ENCODE measurements at regions not wholly inside any gene's neighbourhood (a gene's known extent, or its start where the extent isn't known, plus 50 kb on each side); places are given as distances from the start of the nearest gene placed in this dataset.
"Not testable (repeated sequence)": the region's sequence is repeated elsewhere in the genome, so short reads cannot be mapped to it uniquely, and the experiment has no call there.

DNA sequence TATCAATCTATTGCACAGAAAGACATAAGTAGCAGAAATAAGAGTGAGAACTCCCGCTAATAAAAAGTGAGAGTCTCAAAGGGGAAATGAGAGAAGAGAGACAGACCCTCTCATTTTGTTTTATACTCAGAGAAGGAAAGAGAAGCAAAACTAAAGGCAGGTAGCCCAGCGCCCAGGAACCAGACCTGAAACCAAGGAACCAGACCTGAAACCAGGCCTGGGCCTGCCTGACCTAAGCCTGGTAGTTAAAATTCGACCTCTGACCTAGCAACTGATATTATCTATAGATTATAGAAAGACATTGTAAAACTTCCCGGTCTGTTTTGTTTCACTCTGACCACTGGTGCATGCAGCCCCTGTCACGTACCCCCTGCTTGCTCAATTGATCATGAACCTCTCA, 134.5 kb upstream of the SEMA6A start:
- Histone ChIP-seq H3K36me3 (no peaks in the 10 kb centered on the region), H3K4me3 (no peak overlapping the region), H3K27ac (no peak overlapping the region), H3K4me1 (no peaks in the 10 kb centered on the region), H3K27me3 (no peaks in the 10 kb centered on the region), H3K9me3 (no peaks in the 10 kb centered on the region)
- WGBS: 84% methylated on average over 5 of the region's 5 CpGs
- DNase-seq (ENCODE audit: low spot score in 2 of 2): no peak
- TF ChIP-seq POLR2A (IDR thresholded peaks at IDR 0.05) (no peak), POLR2AphosphoS5 (IDR thresholded peaks at IDR 0.05) (no peak)

DNA sequence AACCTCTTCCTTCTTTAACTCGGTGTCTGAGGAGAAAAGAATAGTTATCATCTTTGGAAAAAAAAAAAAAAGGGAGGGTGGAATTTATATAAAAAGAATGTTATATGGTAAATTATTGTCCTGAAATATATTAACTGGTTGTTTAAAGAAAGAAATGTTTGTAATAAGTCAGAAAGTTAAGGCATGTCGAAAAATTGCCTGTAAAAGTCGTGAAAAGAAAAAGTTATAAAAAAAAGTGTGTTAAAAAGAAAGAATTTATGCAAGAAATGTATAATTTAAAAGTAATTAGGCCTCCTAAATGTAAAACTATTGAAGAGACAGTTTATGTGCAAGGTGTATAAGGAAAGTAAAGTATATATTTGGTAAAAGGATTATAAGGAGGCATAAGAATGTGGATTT, 130.5 kb upstream of the SEMA6A start:
- not testable (repeated sequence) for H3K27ac ChIP-seq; H3K36me3 ChIP-seq; H3K4me3 ChIP-seq; H3K9me3 ChIP-seq; H3K27me3 ChIP-seq; H3K4me1 ChIP-seq; DNase-seq (ENCODE audit: low spot score in 2 of 2)
- 95% methylated on average over 3 of the region's 3 CpGs for WGBS

DNA sequence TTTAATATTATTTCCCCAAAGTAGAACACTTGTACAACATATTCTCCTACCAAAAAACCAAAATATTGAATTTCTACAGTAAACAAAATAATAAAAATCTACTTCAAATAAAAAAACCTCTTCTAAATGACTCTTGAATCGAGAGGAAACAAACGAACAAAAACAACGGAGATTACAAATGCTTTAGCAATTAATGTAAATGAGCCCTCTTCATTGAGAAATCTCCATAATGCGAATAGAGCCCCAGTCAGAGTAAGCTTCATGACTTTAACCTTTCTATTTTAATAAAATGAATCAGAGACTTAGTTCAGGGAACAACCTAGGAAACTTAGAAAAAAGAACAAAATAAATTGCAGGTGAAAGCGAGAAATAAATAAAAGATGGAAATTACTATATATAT, 129.3 kb upstream of the SEMA6A start:
- H3K27ac ChIP-seq: no peak overlapping the region
- no peaks in the 10 kb centered on the region for H3K9me3 ChIP-seq
- no peaks in the 10 kb centered on the region for H3K27me3 ChIP-seq
- WGBS: 95% methylated on average over 5 of the region's 5 CpGs
- DNase-seq (ENCODE audit: low spot score in 2 of 2): no peak
- no peaks in the 10 kb centered on the region for H3K4me1 ChIP-seq
- no peak overlapping the region for H3K4me3 ChIP-seq
- no peaks in the 10 kb centered on the region for H3K36me3 ChIP-seq
- TF ChIP-seq EP300 (IDR thresholded peaks at IDR 0.05) (no peak), CTCF (IDR thresholded peaks at IDR 0.05) (no peak), POLR2AphosphoS5 (IDR thresholded peaks at IDR 0.05) (no peak), POLR2A (IDR thresholded peaks at IDR 0.05) (no peak)

DNA sequence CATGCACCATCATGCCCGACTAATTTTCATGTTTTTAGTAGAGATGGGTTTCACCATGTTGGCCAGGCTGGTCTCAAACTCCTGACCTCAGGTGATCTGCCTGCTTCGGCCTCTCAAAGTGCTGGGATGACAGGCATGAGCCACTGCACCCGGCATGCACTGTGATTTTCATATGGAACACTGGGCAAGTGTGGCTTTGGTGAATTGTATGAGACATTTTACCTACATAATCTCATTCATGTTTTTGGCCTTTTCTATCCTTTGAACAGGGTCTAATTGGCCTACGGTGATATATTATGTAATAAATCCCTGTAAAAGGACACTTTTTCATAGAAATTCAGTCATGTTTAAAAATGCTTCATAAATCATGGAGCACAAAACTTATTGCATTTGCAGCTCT, 128.7 kb upstream of the SEMA6A start:
- no peaks in the 10 kb centered on the region for H3K27me3 ChIP-seq
- DNase-seq (ENCODE audit: low spot score in 2 of 2): no peak
- TF ChIP-seq POLR2AphosphoS5 (IDR thresholded peaks at IDR 0.05) (no peak), POLR2A (IDR thresholded peaks at IDR 0.05) (no peak), EP300 (IDR thresholded peaks at IDR 0.05) (no peak), CTCF (IDR thresholded peaks at IDR 0.05) (no peak)
- H3K9me3 ChIP-seq: no peaks in the 10 kb centered on the region
- 86% methylated on average over 4 of the region's 4 CpGs for WGBS
- no peak overlapping the region for H3K4me3 ChIP-seq
- H3K27ac ChIP-seq: no peak overlapping the region
- no peaks in the 10 kb centered on the region for H3K4me1 ChIP-seq
- H3K36me3 ChIP-seq: no peaks in the 10 kb centered on the region

DNA sequence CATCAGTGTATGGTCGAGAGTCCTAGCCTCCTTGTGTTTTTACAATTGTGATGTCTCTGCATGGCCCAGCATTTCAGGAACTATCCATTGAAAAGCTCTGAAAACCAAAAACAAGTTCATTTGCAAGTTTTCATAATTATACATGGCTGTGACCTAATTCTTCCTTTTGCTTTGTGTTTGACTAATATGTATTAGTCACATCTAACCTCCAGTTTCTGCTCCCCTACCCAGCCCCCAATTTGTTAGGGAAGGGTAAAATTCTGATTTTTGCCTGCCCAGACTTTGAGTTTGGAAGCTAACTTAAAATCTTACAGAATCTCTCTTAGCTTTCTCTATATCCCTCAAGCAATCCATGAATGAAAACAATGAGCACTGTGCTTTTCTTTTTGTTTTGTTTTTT, 128.2 kb upstream of the SEMA6A start:
- Histone ChIP-seq H3K4me1 (no peaks in the 10 kb centered on the region), H3K27ac (no peak overlapping the region), H3K27me3 (no peaks in the 10 kb centered on the region), H3K36me3 (no peaks in the 10 kb centered on the region), H3K9me3 (no peaks in the 10 kb centered on the region), H3K4me3 (no peak overlapping the region)
- no peak for DNase-seq (ENCODE audit: low spot score in 2 of 2)
- TF ChIP-seq POLR2AphosphoS5 (IDR thresholded peaks at IDR 0.05) (no peak), POLR2A (IDR thresholded peaks at IDR 0.05) (no peak), EP300 (IDR thresholded peaks at IDR 0.05) (no peak), CTCF (IDR thresholded peaks at IDR 0.05) (no peak)
- 81% methylated on average over 1 of the region's 1 CpG for WGBS

GRCh38 chr5:116699332-116699731, 124.7 kb upstream of the SEMA6A start:
- TF ChIP-seq POLR2AphosphoS5 (IDR thresholded peaks at IDR 0.05): no peak
- TF ChIP-seq POLR2A (IDR thresholded peaks at IDR 0.05): no peak
- TF ChIP-seq CTCF (IDR thresholded peaks at IDR 0.05): no peak
- TF ChIP-seq EP300 (IDR thresholded peaks at IDR 0.05): no peak
- no peaks in the 10 kb centered on the region for H3K36me3 ChIP-seq
- H3K4me1 ChIP-seq: no peaks in the 10 kb centered on the region
- 76% methylated on average over 1 of the region's 1 CpG for WGBS
- H3K4me3 ChIP-seq: no peak overlapping the region
- H3K27ac ChIP-seq: no peak overlapping the region
- no peaks in the 10 kb centered on the region for H3K27me3 ChIP-seq
- DNase-seq (ENCODE audit: low spot score in 2 of 2): no peak
- H3K9me3 ChIP-seq: no peaks in the 10 kb centered on the region
